ENCODE measurements at regions not wholly inside any gene's neighbourhood (a gene's known extent, or its start where the extent isn't known, plus 50 kb on each side); places are given as distances from the start of the nearest gene placed in this dataset.

DNA sequence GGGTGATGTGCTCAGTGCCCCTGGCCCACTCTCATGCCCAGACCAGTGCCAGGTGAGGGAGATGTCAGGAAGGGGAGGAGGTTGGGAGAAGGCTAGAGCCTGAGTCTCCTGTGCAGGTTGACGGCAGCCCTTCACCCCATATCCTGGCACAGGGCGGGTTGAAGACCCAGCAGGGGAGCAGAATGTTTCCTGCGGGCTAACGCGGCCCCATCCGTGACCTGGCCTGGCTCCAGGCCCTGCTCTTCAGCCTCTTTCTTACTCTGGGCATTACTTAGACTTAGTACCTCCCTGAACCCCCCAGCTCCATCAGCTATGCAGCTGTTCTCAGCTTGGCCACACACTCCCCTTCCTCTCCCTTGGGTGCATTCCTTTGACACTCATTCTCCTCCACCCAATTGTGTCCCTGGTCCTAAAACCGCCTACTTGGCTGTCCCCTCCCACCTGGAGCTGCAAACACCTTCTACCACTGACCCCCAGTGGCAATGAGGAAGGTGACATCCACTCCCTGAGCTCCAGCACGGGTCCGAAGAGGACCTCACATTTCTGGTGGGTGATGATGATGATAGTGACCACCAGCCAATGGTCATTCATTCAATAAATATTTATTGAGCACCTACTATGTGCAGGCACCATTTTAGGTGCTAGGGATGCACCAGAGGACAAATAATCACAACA, 179.0 kb downstream of the PTPRU start:
- no peak for TF ChIP-seq MYC (IDR thresholded peaks at IDR 0.05; ENCODE audit: low read depth, low read length)
- TF ChIP-seq, protein P1, sequence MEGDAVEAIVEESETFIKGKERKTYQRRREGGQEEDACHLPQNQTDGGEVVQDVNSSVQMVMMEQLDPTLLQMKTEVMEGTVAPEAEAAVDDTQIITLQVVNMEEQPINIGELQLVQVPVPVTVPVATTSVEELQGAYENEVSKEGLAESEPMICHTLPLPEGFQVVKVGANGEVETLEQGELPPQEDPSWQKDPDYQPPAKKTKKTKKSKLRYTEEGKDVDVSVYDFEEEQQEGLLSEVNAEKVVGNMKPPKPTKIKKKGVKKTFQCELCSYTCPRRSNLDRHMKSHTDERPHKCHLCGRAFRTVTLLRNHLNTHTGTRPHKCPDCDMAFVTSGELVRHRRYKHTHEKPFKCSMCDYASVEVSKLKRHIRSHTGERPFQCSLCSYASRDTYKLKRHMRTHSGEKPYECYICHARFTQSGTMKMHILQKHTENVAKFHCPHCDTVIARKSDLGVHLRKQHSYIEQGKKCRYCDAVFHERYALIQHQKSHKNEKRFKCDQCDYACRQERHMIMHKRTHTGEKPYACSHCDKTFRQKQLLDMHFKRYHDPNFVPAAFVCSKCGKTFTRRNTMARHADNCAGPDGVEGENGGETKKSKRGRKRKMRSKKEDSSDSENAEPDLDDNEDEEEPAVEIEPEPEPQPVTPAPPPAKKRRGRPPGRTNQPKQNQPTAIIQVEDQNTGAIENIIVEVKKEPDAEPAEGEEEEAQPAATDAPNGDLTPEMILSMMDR (IDR thresholded peaks at IDR 0.05; ENCODE audit: low read depth, low read length) = peak; percentile 12
- DNase-seq (ENCODE audit: low read depth) = peak; percentile 24
- no peak overlapping the region for H3K4me3 ChIP-seq (ENCODE audit: low read depth, low read length)

DNA sequence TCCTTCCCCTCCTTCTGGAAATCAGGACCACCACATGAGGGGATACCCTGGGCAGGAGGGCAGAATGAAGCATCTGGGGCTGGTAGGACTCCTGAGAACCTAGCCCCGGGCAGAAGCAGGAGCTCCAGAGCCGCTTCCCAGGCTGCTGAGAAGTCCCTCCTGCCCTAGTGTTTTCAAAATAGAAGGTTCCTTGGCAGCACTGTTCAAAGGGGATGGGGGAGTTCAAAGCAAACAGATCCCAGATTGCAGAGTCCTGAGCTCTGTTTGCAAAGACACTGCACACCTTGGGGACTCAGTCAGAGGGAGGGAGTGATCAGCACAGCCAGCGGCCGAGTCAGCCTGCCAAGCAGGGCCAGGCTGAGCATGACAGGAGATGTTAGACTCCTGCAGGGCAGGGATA, 177.8 kb downstream of the PTPRU start:
- no peak for DNase-seq (ENCODE audit: low read depth)
- H3K4me3 ChIP-seq (ENCODE audit: low read depth, low read length) = no peak overlapping the region
- TF ChIP-seq, protein P2, sequence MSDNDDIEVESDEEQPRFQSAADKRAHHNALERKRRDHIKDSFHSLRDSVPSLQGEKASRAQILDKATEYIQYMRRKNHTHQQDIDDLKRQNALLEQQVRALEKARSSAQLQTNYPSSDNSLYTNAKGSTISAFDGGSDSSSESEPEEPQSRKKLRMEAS (IDR thresholded peaks at IDR 0.05; ENCODE audit: low read depth, low read length) = no peak
- no peak for TF ChIP-seq MYC (IDR thresholded peaks at IDR 0.05; ENCODE audit: low read depth, low read length)
- no peak for TF ChIP-seq POLR2A (IDR thresholded peaks at IDR 0.05; ENCODE audit: extremely low read depth, insufficient read length)
- TF ChIP-seq, protein P1 (IDR thresholded peaks at IDR 0.05; ENCODE audit: low read depth, low read length) = no peak

DNA sequence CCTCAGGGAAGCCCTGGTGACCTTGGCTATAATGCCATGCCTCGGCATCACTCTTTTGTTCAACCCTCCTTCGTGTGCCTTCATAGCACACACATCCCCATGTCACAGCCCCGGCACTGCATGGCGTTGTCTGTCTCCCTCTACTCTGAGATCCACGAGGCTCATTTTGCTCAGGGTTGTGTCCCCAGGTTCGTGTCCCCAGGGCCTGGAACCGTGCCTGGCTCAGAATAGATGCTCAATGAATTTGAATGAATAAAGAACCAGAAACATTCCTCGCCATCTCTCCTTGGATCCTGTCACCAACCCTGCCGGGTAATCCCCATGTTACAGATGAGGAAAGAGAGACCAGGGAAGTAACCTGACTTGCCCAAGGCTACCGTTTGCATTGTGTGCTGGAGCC, 177.3 kb downstream of the PTPRU start:
- no peak overlapping the region for H3K4me3 ChIP-seq (ENCODE audit: low read depth, low read length)
- TF ChIP-seq, protein P1 (IDR thresholded peaks at IDR 0.05; ENCODE audit: low read depth, low read length) = no peak
- no peak for TF ChIP-seq MYC (IDR thresholded peaks at IDR 0.05; ENCODE audit: low read depth, low read length)
- TF ChIP-seq POLR2A (IDR thresholded peaks at IDR 0.05; ENCODE audit: extremely low read depth, insufficient read length) = no peak
- TF ChIP-seq, protein P2 (IDR thresholded peaks at IDR 0.05; ENCODE audit: low read depth, low read length) = no peak
- DNase-seq (ENCODE audit: low read depth) = no peak

DNA sequence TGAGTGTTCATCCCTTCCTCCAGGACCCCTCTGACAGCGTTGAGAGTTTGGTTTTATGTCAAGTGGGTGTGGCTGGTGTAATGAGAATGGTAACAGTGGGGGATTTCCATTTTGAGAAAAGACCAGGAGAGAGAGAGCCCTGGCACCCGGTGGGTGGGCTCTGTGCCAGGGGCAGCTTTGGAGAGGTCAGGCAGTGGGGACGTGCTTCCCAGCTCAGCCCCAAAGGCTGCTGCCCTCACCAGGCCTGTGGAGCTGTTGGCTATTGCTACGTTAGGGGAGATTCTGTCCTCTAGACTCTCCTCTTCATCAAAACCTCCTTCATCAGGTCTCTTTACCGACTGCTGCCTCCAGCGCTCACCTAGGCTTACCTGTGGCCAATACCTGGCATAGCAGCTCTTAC, 176.3 kb downstream of the PTPRU start:
- no peak for DNase-seq (ENCODE audit: low read depth)
- no peak for TF ChIP-seq POLR2A (IDR thresholded peaks at IDR 0.05; ENCODE audit: extremely low read depth, insufficient read length)
- TF ChIP-seq, protein P1 (IDR thresholded peaks at IDR 0.05; ENCODE audit: low read depth, low read length) = no peak
- TF ChIP-seq MYC (IDR thresholded peaks at IDR 0.05; ENCODE audit: low read depth, low read length) = no peak
- TF ChIP-seq, protein P2 (IDR thresholded peaks at IDR 0.05; ENCODE audit: low read depth, low read length) = no peak

DNA sequence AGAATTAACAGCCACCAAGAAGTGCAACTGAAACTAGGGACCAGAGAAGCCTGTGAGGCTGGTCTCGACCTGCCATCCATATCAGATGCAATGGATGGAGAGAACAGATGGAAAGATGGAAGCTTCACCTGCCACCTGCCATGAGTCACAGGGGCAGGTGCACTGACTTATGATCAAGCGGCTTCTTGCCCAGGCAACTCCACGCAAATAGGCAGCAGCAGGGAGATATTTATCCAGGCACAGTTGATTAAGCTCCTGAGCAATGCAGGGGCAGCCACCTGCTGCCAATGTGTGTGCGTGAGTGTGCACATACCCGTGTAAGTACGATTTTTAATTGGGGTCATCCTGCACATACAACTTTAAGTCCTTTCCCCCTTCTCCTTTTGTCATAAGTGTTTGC, 174.2 kb downstream of the PTPRU start:
- TF ChIP-seq MYC (IDR thresholded peaks at IDR 0.05; ENCODE audit: low read depth, low read length) (no peak), POLR2A (IDR thresholded peaks at IDR 0.05; ENCODE audit: extremely low read depth, insufficient read length) (no peak)
- TF ChIP-seq, protein P1 (IDR thresholded peaks at IDR 0.05; ENCODE audit: low read depth, low read length) = no peak
- TF ChIP-seq, protein P2 (IDR thresholded peaks at IDR 0.05; ENCODE audit: low read depth, low read length) = no peak
- no peak for DNase-seq (ENCODE audit: low read depth)

More for the DNA sequence above, 176.3 kb downstream of the PTPRU start:
- H3K4me3 ChIP-seq (ENCODE audit: low read depth, low read length) = no peak overlapping the region

DNA sequence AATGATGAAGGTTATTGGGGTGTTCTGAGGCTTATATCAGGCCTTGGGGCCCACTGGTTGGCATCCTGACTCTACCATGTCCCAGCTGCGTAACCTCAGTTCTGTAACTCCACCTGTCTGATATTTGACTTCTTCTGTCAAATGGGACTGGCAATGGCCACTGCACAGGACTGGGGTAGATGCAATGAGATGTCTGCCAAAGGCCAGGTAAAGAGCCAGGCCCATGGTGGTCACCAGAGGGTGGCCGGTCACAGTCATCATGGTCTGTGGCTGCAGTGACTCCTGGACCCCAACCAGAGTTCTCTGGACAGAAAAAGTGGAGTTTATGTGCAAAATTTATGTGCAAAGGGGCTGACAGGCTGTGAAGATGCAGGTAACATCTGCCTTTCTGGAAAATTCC, 173.3 kb downstream of the PTPRU start:
- TF ChIP-seq MYC (IDR thresholded peaks at IDR 0.05; ENCODE audit: low read depth, low read length) (no peak), POLR2A (IDR thresholded peaks at IDR 0.05; ENCODE audit: extremely low read depth, insufficient read length) (no peak)
- TF ChIP-seq, protein P2 (IDR thresholded peaks at IDR 0.05; ENCODE audit: low read depth, low read length) = no peak
- TF ChIP-seq, protein P1 (IDR thresholded peaks at IDR 0.05; ENCODE audit: low read depth, low read length) = no peak
- DNase-seq (ENCODE audit: low read depth) = no peak
- H3K4me3 ChIP-seq (ENCODE audit: low read depth, low read length) = no peak overlapping the region

More for the DNA sequence above, 174.2 kb downstream of the PTPRU start:
- no peak overlapping the region for H3K4me3 ChIP-seq (ENCODE audit: low read depth, low read length)

Measured in NB4 (cell line).